ENCODE measurements at regions not wholly inside any gene's neighbourhood (a gene's known extent, or its start where the extent isn't known, plus 50 kb on each side); places are given as distances from the start of the nearest gene placed in this dataset.

DNA sequence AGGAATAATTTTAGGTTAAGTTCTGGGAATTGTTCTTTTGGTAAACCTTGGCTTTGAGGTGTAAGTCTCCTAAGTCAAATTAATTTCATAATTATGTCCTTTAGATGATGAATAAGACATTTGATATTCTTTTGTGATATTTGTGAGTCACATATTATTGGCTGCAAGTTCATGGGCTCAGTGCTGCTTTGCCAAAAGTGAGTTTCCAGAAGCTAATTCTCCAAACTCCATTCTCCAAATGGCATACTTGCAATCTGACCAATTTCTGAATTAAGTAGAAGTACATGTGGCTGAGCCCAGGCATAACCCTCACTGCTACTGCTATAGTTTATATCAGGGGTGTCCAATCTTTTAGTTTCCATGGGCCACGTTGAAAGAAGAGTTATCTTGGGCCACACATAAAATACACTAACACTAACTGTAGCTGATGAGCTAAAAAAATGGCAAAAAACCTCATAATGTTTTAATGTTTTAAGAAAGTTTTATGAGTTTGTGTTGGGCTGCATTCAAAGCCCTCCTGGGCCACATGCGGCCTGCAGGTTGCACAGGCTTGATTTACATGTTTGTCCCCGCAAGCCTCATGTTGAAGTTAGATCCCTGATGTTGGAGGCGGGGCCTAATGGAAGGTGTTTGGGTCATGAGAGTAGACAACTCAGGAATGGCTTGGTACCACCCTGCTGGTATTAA is 196.1 kb downstream of the ZNF330 start:
- TF ChIP-seq CTCF (conservative IDR thresholded peaks at IDR 0.05; ENCODE audit: low read depth, low read length) (no peak), EZH2 (IDR thresholded peaks at IDR 0.05; ENCODE audit: borderline replicate concordance, low read depth, low read length, poor library complexity, severe bottlenecking) (no peak)

Measured in A673 (cell line).